HUES64 (cell line): ENCODE measurements at regions not wholly inside any gene's neighbourhood (a gene's known extent, or its start where the extent isn't known, plus 50 kb on each side); places are given as distances from the start of the nearest gene placed in this dataset.

ENCODE experiments used
- H3K27ac ChIP-seq: 2 replicates; pipeline ENCODE4 v1.7.0; 2013; ENCODE audit warnings: low read depth, low read length, inconsistent platforms
- H3K27me3 ChIP-seq: 2 replicates; pipeline ENCODE4 v1.6.1; 2013; ENCODE audit warnings: mild to moderate bottlenecking, low read length; ENCODE audit not compliant: insufficient read depth
- H3K36me3 ChIP-seq: 2 replicates; pipeline ENCODE4 v1.6.1; 2013; ENCODE audit warnings: mild to moderate bottlenecking, low read length; ENCODE audit not compliant: insufficient read depth
- H3K4me1 ChIP-seq: 2 replicates; pipeline ENCODE4 v1.6.1; 2013; ENCODE audit warnings: mild to moderate bottlenecking, low read length, moderate library complexity; ENCODE audit not compliant: insufficient read depth
- H3K4me3 ChIP-seq: 2 replicates; pipeline ENCODE4 v1.5.1; 2013; ENCODE audit warnings: mild to moderate bottlenecking, low read length, moderate library complexity
- H3K9ac ChIP-seq: 2 replicates; pipeline ENCODE4 v1.6.1; 2013; ENCODE audit warnings: mild to moderate bottlenecking, low read depth, low read length
- H3K9me3 ChIP-seq: 2 replicates; pipeline ENCODE4 v1.6.1; 2013; ENCODE audit warnings: low read depth, low read length; ENCODE audit not compliant: insufficient read depth
- WGBS: fragments of 150-250, 120-280 bp; methylation state at CpG from one replicate; pipeline ENCODE4 v1.1.7; 2013; ENCODE audit warnings: missing lambda C conversion rate; 5-methylcytosine and 5-hydroxymethylcytosine counted together

GRCh38 chr3:72454441-72454840 lies 393.8 kb downstream of the SHQ1 start:
- 93% methylated on average over 3 of the region's 3 CpGs for WGBS

GRCh38 chr3:72453706-72454105 lies 394.5 kb downstream of the SHQ1 start:
- Histone ChIP-seq H3K4me3 (no peak overlapping the region), H3K9ac (no peak overlapping the region), H3K27ac (no peak overlapping the region), H3K9me3 (no peaks in the 10 kb centered on the region), H3K4me1 (no peaks in the 10 kb centered on the region; the same call in 1 of the 2 replicates), H3K27me3 (peaks cover 9% of the 10 kb centered on the region; the same call in 1 of the 2 replicates), H3K36me3 (no peaks in the 10 kb centered on the region)
- WGBS = 89% methylated on average over 2 of the region's 2 CpGs

More at GRCh38 chr3:72454441-72454840, 393.8 kb downstream of the SHQ1 start:
- Histone ChIP-seq H3K4me1 (peaks cover 2% of the 10 kb centered on the region; the same call in 1 of the 2 replicates), H3K27me3 (0 out of 2 replicates have a peak, but pooled peaks cover 5% of the 10 kb centered on the region), H3K9ac (no peak overlapping the region), H3K4me3 (no peak overlapping the region), H3K27ac (no peak overlapping the region), H3K9me3 (no peaks in the 10 kb centered on the region), H3K36me3 (no peaks in the 10 kb centered on the region)

GRCh38 chr3:72452745-72453144 lies 395.5 kb downstream of the SHQ1 start:
- Histone ChIP-seq H3K9ac (no peak overlapping the region), H3K27me3 (peaks cover 18% of the 10 kb centered on the region), H3K4me1 (0 out of 2 replicates have a peak, but pooled peaks cover 3% of the 10 kb centered on the region), H3K9me3 (no peaks in the 10 kb centered on the region), H3K27ac (no peak overlapping the region), H3K4me3 (no peak overlapping the region), H3K36me3 (no peaks in the 10 kb centered on the region)
- whole genome bisulfite sequencing = 84% methylated on average over 5 of the region's 5 CpGs

- no peak overlapping the region for H3K4me3 ChIP-seq
- H3K27me3 ChIP-seq = peaks cover 22% of the 10 kb centered on the region
- WGBS = 65% methylated on average over 3 of the region's 3 CpGs
- H3K36me3 ChIP-seq = no peaks in the 10 kb centered on the region
- 0 out of 2 replicates have a peak, but pooled peaks cover 3% of the 10 kb centered on the region for H3K4me1 ChIP-seq
- H3K27ac ChIP-seq = no peak overlapping the region
- no peaks in the 10 kb centered on the region for H3K9me3 ChIP-seq
- no peak overlapping the region for H3K9ac ChIP-seq
These were observed 396.4 kb downstream of the SHQ1 start for GRCh38 chr3:72451841-72452240.

GRCh38 chr3:72449551-72449950 lies 398.7 kb downstream of the SHQ1 start:
- Histone ChIP-seq H3K27me3 (peaks cover 22% of the 10 kb centered on the region), H3K9me3 (no peaks in the 10 kb centered on the region), H3K27ac (no peak overlapping the region), H3K36me3 (no peaks in the 10 kb centered on the region), H3K4me3 (no peak overlapping the region), H3K9ac (no peak overlapping the region), H3K4me1 (peaks cover 16% of the 10 kb centered on the region)
- 100% methylated on average over 3 of the region's 3 CpGs for WGBS

- H3K9me3 ChIP-seq = no peaks in the 10 kb centered on the region
- no peak overlapping the region for H3K27ac ChIP-seq
- H3K4me3 ChIP-seq = no peak overlapping the region
- no peaks in the 10 kb centered on the region for H3K36me3 ChIP-seq
- 97% methylated on average over 3 of the region's 3 CpGs for whole genome bisulfite sequencing
- peaks cover 22% of the 10 kb centered on the region for H3K4me1 ChIP-seq
- H3K9ac ChIP-seq = no peak overlapping the region
- peaks cover 22% of the 10 kb centered on the region for H3K27me3 ChIP-seq
These were observed 399.4 kb downstream of the SHQ1 start for GRCh38 chr3:72448858-72449257.

GRCh38 chr3:72448375-72448823 lies 399.8 kb downstream of the SHQ1 start:
- peaks cover 26% of the 10 kb centered on the region for H3K4me1 ChIP-seq
- peaks cover 22% of the 10 kb centered on the region for H3K27me3 ChIP-seq
- WGBS = 83% methylated on average over 8 of the region's 8 CpGs
- no peaks in the 10 kb centered on the region for H3K9me3 ChIP-seq
- no peak overlapping the region for H3K4me3 ChIP-seq
- H3K36me3 ChIP-seq = no peaks in the 10 kb centered on the region
- no peak overlapping the region for H3K27ac ChIP-seq
- no peak overlapping the region for H3K9ac ChIP-seq

- Histone ChIP-seq H3K4me3 (peak overlapping the region; percentile 89), H3K9me3 (no peaks in the 10 kb centered on the region), H3K27ac (peak overlapping the region; percentile 78; the same call in 1 of the 2 replicates), H3K4me1 (peaks cover 37% of the 10 kb centered on the region), H3K36me3 (0 out of 2 replicates have a peak, but pooled peaks cover 2% of the 10 kb centered on the region), H3K9ac (peak overlapping the region; percentile 89), H3K27me3 (peaks cover 22% of the 10 kb centered on the region)
- under 1% methylated on average over 96 of the region's 97 CpGs for WGBS
These were observed 400.9 kb downstream of the SHQ1 start for GRCh38 chr3:72447059-72447946.

GRCh38 chr3:72446218-72447058 lies 401.8 kb downstream of the SHQ1 start, which contains the start of gene RYBP:
Gene RYBP (minus strand): TSS chr3:72446621.
- Histone ChIP-seq H3K27me3 (peaks cover 21% of the 10 kb centered on the region), H3K9me3 (no peaks in the 10 kb centered on the region), H3K4me1 (peaks cover 42% of the 10 kb centered on the region), H3K4me3 (peak within 1 kb of the TSS; percentile 89), H3K36me3 (0 out of 2 replicates have a peak, but pooled peaks cover 2% of the 10 kb centered on the region), H3K9ac (peak within 1 kb of the TSS; percentile 89), H3K27ac (peak within 1 kb of the TSS; percentile 78)
- 2% methylated on average over 41 of the region's 49 CpGs for WGBS

GRCh38 chr3:72445827-72446217 lies 402.4 kb downstream of the SHQ1 start:
- Histone ChIP-seq H3K27me3 (peaks cover 17% of the 10 kb centered on the region), H3K4me1 (peaks cover 42% of the 10 kb centered on the region), H3K27ac (no peak overlapping the region), H3K4me3 (peak overlapping the region; percentile 89), H3K36me3 (0 out of 2 replicates have a peak, but pooled peaks cover 2% of the 10 kb centered on the region), H3K9me3 (no peaks in the 10 kb centered on the region), H3K9ac (peak overlapping the region; percentile 89)
- 1% methylated on average over 4 of the region's 4 CpGs for WGBS
